HL-60 (cell line): ENCODE measurements at regions not wholly inside any gene's neighbourhood (a gene's known extent, or its start where the extent isn't known, plus 50 kb on each side); places are given as distances from the start of the nearest gene placed in this dataset.

ENCODE experiments used
- REST ChIP-seq: IDR thresholded peaks from 2 replicates; pipeline ENCODE4 v1.6.1; 2012; ENCODE audit warnings: low read depth; ENCODE audit not compliant: insufficient replicate concordance
- TF ChIP-seq, protein P1 (sequence below): IDR thresholded peaks from one replicate; pipeline ENCODE4 v1.5.1; 2011; ENCODE audit warnings: low read length, control low read depth, inconsistent platforms; ENCODE audit not compliant: insufficient read depth

- no peak for TF ChIP-seq REST
- TF ChIP-seq, protein P1, sequence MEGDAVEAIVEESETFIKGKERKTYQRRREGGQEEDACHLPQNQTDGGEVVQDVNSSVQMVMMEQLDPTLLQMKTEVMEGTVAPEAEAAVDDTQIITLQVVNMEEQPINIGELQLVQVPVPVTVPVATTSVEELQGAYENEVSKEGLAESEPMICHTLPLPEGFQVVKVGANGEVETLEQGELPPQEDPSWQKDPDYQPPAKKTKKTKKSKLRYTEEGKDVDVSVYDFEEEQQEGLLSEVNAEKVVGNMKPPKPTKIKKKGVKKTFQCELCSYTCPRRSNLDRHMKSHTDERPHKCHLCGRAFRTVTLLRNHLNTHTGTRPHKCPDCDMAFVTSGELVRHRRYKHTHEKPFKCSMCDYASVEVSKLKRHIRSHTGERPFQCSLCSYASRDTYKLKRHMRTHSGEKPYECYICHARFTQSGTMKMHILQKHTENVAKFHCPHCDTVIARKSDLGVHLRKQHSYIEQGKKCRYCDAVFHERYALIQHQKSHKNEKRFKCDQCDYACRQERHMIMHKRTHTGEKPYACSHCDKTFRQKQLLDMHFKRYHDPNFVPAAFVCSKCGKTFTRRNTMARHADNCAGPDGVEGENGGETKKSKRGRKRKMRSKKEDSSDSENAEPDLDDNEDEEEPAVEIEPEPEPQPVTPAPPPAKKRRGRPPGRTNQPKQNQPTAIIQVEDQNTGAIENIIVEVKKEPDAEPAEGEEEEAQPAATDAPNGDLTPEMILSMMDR: no peak
Measured at GRCh38 chr5:156251076-156251475, 75.9 kb upstream of the SGCD start.
